ENCODE measurements at regions not wholly inside any gene's neighbourhood (a gene's known extent, or its start where the extent isn't known, plus 50 kb on each side); places are given as distances from the start of the nearest gene placed in this dataset.
A peak's percentile ranks its signal among the peaks of the same experiment; 100 is the strongest.

GRCh38 chr3:99250821-99251355 is 349.4 kb upstream of the DCBLD2 start:
- TF ChIP-seq CTCF (IDR thresholded peaks at IDR 0.05; ENCODE audit: unreplicated experiment), result no peak
- Mint-ChIP-seq H3K27ac (ENCODE audit: low read depth, unreplicated experiment) (peak overlapping the region; percentile 81), H3K9me3 (ENCODE audit: unreplicated experiment) (no peaks in the 10 kb centered on the region), H3K4me1 (ENCODE audit: insufficient read depth, unreplicated experiment) (peaks cover 41% of the 10 kb centered on the region), H3K4me3 (ENCODE audit: unreplicated experiment) (no peak overlapping the region), H3K36me3 (ENCODE audit: insufficient read depth, unreplicated experiment) (peaks cover 6% of the 10 kb centered on the region), H3K27me3 (ENCODE audit: insufficient read depth, unreplicated experiment) (no peaks in the 10 kb centered on the region)
- intact Hi-C loops (cut with micrococcal nuclease), result no loop called here
- DNase-seq (ENCODE audit: unreplicated experiment), result peak; percentile 63
- no TSS peak for BruUV-seq (replicated peaks)
- POLR2A ChIA-PET, result interaction anchor here (1.5 kb wide), 1 partner anchor 16 kb away, joined by 5 read pairs; no protein-coding TSS in a partner anchor
- CTCF ChIA-PET, result no interaction called here

GRCh38 chr3:99250272-99250671 is 348.8 kb upstream of the DCBLD2 start:
- peaks cover 6% of the 10 kb centered on the region for H3K36me3 Mint-ChIP-seq (ENCODE audit: insufficient read depth, unreplicated experiment)
- BruUV-seq (replicated peaks), result no TSS peak
- no peak for TF ChIP-seq CTCF (IDR thresholded peaks at IDR 0.05; ENCODE audit: unreplicated experiment)
- H3K27ac Mint-ChIP-seq (ENCODE audit: low read depth, unreplicated experiment), result peak overlapping the region; percentile 81
- POLR2A ChIA-PET, result interaction anchor here (0.6 to 1.5 kb wide), 3 partner anchors 145 to 387 kb away, joined by 3 to 4 read pairs (median 3); no protein-coding TSS in a partner anchor
- CTCF ChIA-PET, result interaction anchor here (0.9 kb wide), 1 partner anchor 248 kb away, joined by 3 read pairs; no protein-coding TSS in a partner anchor
- peaks cover 42% of the 10 kb centered on the region for H3K4me1 Mint-ChIP-seq (ENCODE audit: insufficient read depth, unreplicated experiment)
- H3K9me3 Mint-ChIP-seq (ENCODE audit: unreplicated experiment), result no peaks in the 10 kb centered on the region
- no peaks in the 10 kb centered on the region for H3K27me3 Mint-ChIP-seq (ENCODE audit: insufficient read depth, unreplicated experiment)
- intact Hi-C loops (cut with micrococcal nuclease), result no loop called here
- DNase-seq (ENCODE audit: unreplicated experiment), result peak; percentile 48
- peak overlapping the region; percentile 8 for H3K4me3 Mint-ChIP-seq (ENCODE audit: unreplicated experiment)

GRCh38 chr3:99249627-99250026 is 348.1 kb upstream of the DCBLD2 start:
- DNase-seq (ENCODE audit: unreplicated experiment), result no peak
- H3K4me3 Mint-ChIP-seq (ENCODE audit: unreplicated experiment), result no peak overlapping the region
- ChIA-PET CTCF (interaction anchor here (0.9 to 1.8 kb wide), 2 partner anchors 77 to 248 kb away, joined by 3 to 6 read pairs; no protein-coding TSS in a partner anchor), POLR2A (interaction anchor here (0.6 to 1.5 kb wide), 5 partner anchors 16 to 693 kb away, joined by 3 to 4 read pairs (median 3); no protein-coding TSS in a partner anchor)
- no peak for TF ChIP-seq CTCF (IDR thresholded peaks at IDR 0.05; ENCODE audit: unreplicated experiment)
- intact Hi-C loops (cut with micrococcal nuclease), result no loop called here
- H3K27me3 Mint-ChIP-seq (ENCODE audit: insufficient read depth, unreplicated experiment), result no peaks in the 10 kb centered on the region
- H3K27ac Mint-ChIP-seq (ENCODE audit: low read depth, unreplicated experiment), result peak overlapping the region; percentile 81
- no TSS peak for BruUV-seq (replicated peaks)
- no peaks in the 10 kb centered on the region for H3K9me3 Mint-ChIP-seq (ENCODE audit: unreplicated experiment)
- H3K36me3 Mint-ChIP-seq (ENCODE audit: insufficient read depth, unreplicated experiment), result peaks cover 6% of the 10 kb centered on the region
- peaks cover 42% of the 10 kb centered on the region for H3K4me1 Mint-ChIP-seq (ENCODE audit: insufficient read depth, unreplicated experiment)

- no TSS peak for BruUV-seq (replicated peaks)
- Mint-ChIP-seq H3K27me3 (ENCODE audit: insufficient read depth, unreplicated experiment) (no peaks in the 10 kb centered on the region), H3K9me3 (ENCODE audit: unreplicated experiment) (no peaks in the 10 kb centered on the region), H3K36me3 (ENCODE audit: insufficient read depth, unreplicated experiment) (peaks cover 6% of the 10 kb centered on the region), H3K27ac (ENCODE audit: low read depth, unreplicated experiment) (peak overlapping the region; percentile 81), H3K4me1 (ENCODE audit: insufficient read depth, unreplicated experiment) (peaks cover 41% of the 10 kb centered on the region), H3K4me3 (ENCODE audit: unreplicated experiment) (no peak overlapping the region)
- ChIA-PET POLR2A (interaction anchor here (0.7 to 1.5 kb wide), 4 partner anchors 15 to 410 kb away, joined by 3 to 4 read pairs (median 3); no protein-coding TSS in a partner anchor), CTCF (interaction anchor here (0.9 to 1.8 kb wide), 2 partner anchors 76 to 225 kb away, joined by 3 to 6 read pairs; no protein-coding TSS in a partner anchor)
- intact Hi-C loops (cut with micrococcal nuclease), result no loop called here
- no peak for TF ChIP-seq CTCF (IDR thresholded peaks at IDR 0.05; ENCODE audit: unreplicated experiment)
- peak; percentile 53 for DNase-seq (ENCODE audit: unreplicated experiment)
Measured at GRCh38 chr3:99248913-99249312, 347.4 kb upstream of the DCBLD2 start.

Measured in MCF 10A (cell line).